ENCODE measurements at regions not wholly inside any gene's neighbourhood (a gene's known extent, or its start where the extent isn't known, plus 50 kb on each side); places are given as distances from the start of the nearest gene placed in this dataset.

GRCh38 chr9:90394871-90395270, 247.8 kb downstream of the DIRAS2 start:
- DNase-seq, result no peak

- DNase-seq, result no peak
Measured at GRCh38 chr9:90400091-90400490, 242.5 kb downstream of the DIRAS2 start.

- DNase-seq, result no peak
Measured at GRCh38 chr9:90408659-90409058, 234.0 kb downstream of the DIRAS2 start.

GRCh38 chr9:90419221-90419851, 223.3 kb downstream of the DIRAS2 start:
- no peak for DNase-seq

GRCh38 chr9:90420211-90420610, 222.4 kb downstream of the DIRAS2 start:
- no peak for DNase-seq

GRCh38 chr9:90420768-90421513, 221.7 kb downstream of the DIRAS2 start:
- no peak for DNase-seq

- no peak for DNase-seq
Measured at GRCh38 chr9:90421786-90422185, 220.8 kb downstream of the DIRAS2 start.

- DNase-seq, result no peak
Measured at GRCh38 chr9:90423661-90424193, 218.9 kb downstream of the DIRAS2 start.

GRCh38 chr9:90428517-90428916, 214.1 kb downstream of the DIRAS2 start:
- no peak for DNase-seq

- no peak for DNase-seq
Measured at GRCh38 chr9:90432951-90433350, 209.7 kb downstream of the DIRAS2 start.

- DNase-seq, result no peak
Measured at GRCh38 chr9:90433398-90433941, 209.2 kb downstream of the DIRAS2 start.

- no peak for DNase-seq
Measured at GRCh38 chr9:90441814-90442213, 200.8 kb downstream of the DIRAS2 start.

GRCh38 chr9:90442723-90443122, 199.9 kb downstream of the DIRAS2 start:
- no peak for DNase-seq

- no peak for DNase-seq
Measured at GRCh38 chr9:90444609-90445204, 197.9 kb downstream of the DIRAS2 start.

GRCh38 chr9:90445391-90445790, 197.2 kb downstream of the DIRAS2 start:
- no peak for DNase-seq

- DNase-seq, result no peak
Measured at GRCh38 chr9:90446200-90446948, 196.2 kb downstream of the DIRAS2 start.

- no peak for DNase-seq
Measured at GRCh38 chr9:90447773-90448172, 194.9 kb downstream of the DIRAS2 start.

GRCh38 chr9:90449213-90449925, 193.3 kb downstream of the DIRAS2 start:
- no peak for DNase-seq

GRCh38 chr9:90451804-90452203, 190.8 kb downstream of the DIRAS2 start:
- DNase-seq, result no peak

GRCh38 chr9:90455316-90455715, 187.3 kb downstream of the DIRAS2 start:
- no peak for DNase-seq

GRCh38 chr9:90457386-90458190, 185.0 kb downstream of the DIRAS2 start:
- no peak for DNase-seq
